Epithelial cell of esophagus (primary cell): ENCODE measurements at regions not wholly inside any gene's neighbourhood (a gene's known extent, or its start where the extent isn't known, plus 50 kb on each side); places are given as distances from the start of the nearest gene placed in this dataset.

Source experiments
- DNase-seq: peaks from one replicate; pipeline ENCODE4 v3.0.0; 2010; ENCODE audit warnings: low read depth
- H3K4me3 ChIP-seq: 2 replicates; pipeline ENCODE4 v1.5.1; 2011; ENCODE audit warnings: mild to moderate bottlenecking, low read length, control low read depth
- CTCF ChIP-seq: IDR thresholded peaks from 2 replicates; pipeline ENCODE4 v1.5.1; 2011; ENCODE audit warnings: low read depth, mild to moderate bottlenecking, low read length, control low read depth, inconsistent platforms; ENCODE audit not compliant: insufficient read depth; ENCODE audit errors: missing control alignments

- DNase-seq, result no peak
- TF ChIP-seq CTCF, result no peak
Measured at GRCh38 chr16:88279998-88280397, 102.8 kb upstream of the ZNF469 start.

DNA sequence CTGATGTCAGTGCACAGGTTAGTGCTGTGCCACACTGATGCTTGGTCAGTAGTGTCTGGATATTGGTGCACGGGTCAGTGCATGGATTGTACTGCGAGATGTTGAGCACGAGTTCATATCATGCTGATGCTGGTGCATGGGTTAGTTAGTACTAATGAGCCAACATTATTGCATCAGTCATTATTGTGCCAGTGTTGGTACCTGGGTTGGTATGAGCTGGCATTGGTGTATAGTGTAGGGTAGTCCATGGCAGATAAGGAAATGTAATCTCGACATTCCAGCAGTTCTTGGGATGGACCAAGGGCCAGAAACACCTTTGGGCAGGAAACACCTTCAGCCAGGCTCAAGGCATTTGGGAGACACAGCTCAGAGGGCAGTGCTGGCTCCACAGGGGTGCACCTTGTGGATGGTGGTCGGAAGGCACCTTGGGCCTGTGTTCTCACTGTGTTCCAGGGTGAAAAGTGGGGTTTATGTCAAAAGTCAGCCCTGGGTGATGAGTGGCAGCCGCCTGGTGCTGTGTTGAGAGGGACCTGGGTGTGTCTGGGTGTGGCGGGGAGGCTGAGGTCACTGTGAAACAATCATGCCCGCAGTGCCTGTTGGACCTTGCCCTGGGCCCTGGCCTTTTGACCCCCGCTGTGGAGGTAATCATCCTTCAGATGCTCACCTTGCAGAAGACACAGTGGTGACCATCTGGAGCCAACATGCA is 100.7 kb upstream of the ZNF469 start:
- TF ChIP-seq CTCF, result no peak
- no peak for DNase-seq

More at GRCh38 chr16:88279998-88280397, 102.8 kb upstream of the ZNF469 start:
- H3K4me3 ChIP-seq, result no peak overlapping the region

DNA sequence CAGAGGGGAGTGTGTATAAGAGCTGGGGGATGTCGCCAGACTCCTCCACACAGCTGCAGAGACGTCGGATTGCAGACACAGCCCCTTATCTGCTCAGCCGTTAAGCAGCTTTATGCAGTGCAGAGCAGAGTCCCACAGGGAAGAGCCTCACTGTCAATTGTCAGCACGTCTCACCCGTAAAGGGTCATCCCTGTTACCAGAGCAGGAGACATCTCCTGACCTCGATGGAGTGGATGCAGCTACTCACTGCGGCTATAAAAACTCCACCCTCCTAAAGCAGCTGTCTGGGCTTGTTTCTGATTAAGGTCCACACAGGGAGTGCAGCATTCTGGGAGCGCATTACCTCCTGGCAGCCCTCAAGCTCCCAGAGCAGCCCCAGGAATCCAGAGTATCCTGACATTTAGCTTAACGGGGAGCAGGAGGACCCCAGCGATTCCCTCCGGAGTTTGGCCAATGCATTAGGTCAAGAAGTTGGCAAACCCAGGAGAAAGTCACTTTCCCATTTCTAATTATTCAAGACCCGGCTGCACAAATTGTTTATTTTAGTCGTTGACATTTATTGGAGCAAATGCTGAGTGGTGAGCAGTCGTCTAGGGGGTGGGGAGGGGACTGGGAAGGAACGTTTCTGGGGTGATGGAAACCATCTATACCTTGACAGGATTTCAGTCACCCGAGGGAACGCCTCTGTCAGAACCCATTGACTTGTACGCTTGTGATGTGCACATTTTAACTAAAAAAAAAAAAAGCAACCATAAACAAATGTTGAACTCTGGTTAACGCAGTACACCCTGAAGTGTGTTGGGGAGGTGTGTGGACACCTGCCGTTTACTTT is 100.0 kb upstream of the ZNF469 start:
- no peak for DNase-seq
- no peak overlapping the region for H3K4me3 ChIP-seq
- TF ChIP-seq CTCF, result no peak

More for the DNA sequence above, 100.7 kb upstream of the ZNF469 start:
- no peak overlapping the region for H3K4me3 ChIP-seq

- DNase-seq, result no peak
- no peak overlapping the region for H3K4me3 ChIP-seq
- TF ChIP-seq CTCF, result no peak
Measured at GRCh38 chr16:88283596-88283995, 99.2 kb upstream of the ZNF469 start.

GRCh38 chr16:88284101-88284500 is 98.7 kb upstream of the ZNF469 start:
- no peak for DNase-seq
- no peak overlapping the region for H3K4me3 ChIP-seq
- TF ChIP-seq CTCF, result no peak

DNA sequence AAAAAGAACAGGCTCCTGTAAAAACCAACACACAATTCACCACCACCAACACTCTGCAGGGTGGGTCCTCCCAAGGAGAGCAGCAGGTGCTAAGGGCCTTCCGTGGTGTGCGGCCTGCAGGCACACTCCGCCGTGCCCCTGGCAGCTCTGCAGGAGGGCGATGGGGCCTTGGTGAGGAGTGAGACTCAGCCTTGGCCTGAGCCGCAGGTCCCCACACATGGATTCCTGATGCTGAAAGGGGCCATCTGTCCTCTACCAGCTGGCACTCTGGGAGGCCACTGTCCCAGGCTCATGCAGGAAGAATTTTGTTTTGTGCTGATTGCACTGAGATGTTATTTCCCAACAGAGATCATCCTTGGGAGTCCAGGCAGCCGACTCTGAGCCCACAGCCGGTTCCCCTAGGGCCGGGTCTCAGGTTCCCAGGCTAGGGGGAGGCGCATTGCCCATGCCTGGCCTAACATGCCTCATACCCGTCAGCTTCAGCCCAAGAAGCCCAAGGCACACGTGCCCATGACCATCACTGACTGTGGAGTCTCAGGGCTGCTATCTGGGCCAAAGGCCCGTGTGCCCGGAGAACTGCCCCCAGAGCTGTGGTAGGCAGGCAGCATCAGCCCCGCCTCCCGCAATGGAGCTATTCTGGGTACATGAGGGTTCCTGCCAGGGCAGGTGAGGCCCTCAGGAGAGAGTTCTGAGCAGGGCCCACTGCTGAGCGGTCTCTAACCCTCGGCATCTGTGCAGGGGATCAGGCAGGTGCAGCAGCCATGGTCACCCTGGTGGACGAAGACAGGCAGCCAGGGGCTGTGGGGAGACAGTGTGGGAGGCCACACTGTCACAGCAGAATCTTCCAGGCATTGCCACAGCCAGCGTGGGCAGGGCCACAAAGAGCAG is 97.9 kb upstream of the ZNF469 start:
- no peak for TF ChIP-seq CTCF
- no peak for DNase-seq
- H3K4me3 ChIP-seq, result no peak overlapping the region
